Fibroblast of the conjunctiva (primary cell): ENCODE measurements at regions not wholly inside any gene's neighbourhood (a gene's known extent, or its start where the extent isn't known, plus 50 kb on each side); places are given as distances from the start of the nearest gene placed in this dataset.
A peak's percentile ranks its signal among the peaks of the same experiment; 100 is the strongest.
"Not testable (repeated sequence)": the region's sequence is repeated elsewhere in the genome, so short reads cannot be mapped to it uniquely, and the experiment has no call there.

Source experiments
- DNase-seq: peaks from one replicate; pipeline ENCODE4 v3.0.0-alpha.2; 2010; ENCODE audit warnings: low read depth

DNA sequence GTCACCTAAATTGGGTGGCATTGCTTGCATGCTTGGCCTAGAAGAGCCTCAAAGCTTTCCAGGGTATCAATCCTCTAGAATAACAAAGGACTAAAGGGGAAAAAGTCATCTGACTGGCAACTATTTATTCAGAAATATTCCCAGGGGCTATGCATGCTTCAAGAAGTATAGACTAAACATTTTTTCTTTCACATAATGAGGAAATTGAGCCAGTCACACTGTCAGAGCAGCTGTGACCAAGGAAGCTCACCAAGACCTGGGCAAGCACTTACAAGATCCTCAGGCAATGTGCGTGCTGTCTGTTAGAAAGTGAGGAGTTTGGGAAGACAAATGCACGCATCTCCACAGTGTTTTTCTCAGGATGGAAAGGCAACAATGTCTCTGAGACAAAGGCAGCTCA is 747.2 kb downstream of the DIAPH3 start:
- DNase-seq = no peak

DNA sequence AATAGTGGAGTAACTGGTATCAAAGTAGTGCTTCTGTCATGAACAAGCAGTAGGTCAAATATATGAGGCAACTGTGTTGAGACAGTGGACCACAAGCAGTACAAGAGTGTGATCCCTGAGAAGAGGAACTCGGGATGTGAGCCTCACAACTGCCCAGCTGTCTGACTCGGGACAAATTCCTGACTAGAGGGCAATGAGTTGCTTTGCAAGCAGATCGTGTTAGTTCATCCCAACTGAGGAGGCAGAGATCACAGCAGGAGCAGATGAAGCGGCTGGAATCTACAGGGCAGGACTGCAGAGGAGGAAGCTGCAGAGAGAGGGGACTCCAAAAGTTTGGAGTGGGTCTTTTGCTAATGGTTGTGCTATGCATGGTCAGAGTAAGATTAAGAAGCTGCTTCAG is 741.1 kb downstream of the DIAPH3 start:
- no peak for DNase-seq

DNA sequence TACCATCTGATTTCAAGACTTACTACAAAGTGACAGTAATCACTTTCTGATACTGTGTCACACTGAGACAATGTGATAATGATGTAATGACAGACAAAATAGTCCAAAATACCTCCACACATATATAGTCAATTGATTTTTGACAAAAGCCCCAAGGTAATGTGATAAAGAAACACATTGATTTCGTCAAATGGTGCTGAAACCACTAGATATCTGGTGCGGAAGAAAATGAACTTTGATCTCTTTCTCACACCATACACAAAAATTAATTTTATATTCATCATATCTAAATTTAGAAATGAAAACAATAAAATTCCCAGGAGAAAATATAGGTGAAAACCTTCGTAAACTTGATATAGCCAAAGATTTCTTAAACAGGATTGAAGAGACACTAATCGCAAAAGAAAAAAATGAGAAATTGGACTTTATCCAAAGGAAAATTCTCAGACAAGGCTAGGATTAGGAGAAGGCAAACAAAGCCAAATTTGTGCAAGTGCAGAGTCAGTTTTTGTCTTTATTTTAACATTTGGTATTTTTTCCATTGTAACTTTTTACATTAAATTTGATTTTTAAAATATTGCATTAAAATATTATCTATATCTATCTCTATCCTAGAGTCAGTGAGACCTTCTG is 739.9 kb downstream of the DIAPH3 start:
- peak; percentile 6 for DNase-seq

DNA sequence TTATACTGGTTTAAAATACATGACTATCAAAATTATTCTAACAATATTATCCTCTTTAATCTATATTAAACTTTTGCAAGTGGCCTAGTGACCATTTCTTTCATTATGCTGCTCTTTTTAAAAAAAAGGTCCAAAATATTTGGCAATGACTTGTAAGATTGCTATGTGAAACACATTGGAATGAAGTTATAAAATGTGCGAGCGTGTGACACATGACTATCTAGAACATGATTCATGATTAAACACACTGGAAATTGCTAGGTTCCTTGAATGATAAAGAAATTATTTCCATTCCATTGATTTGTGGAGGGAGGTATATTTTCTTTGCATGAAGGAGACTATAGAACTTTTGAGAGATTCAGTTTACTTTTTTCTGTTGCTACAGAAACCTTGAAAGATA is 739.1 kb downstream of the DIAPH3 start:
- DNase-seq = peak; percentile 63

DNA sequence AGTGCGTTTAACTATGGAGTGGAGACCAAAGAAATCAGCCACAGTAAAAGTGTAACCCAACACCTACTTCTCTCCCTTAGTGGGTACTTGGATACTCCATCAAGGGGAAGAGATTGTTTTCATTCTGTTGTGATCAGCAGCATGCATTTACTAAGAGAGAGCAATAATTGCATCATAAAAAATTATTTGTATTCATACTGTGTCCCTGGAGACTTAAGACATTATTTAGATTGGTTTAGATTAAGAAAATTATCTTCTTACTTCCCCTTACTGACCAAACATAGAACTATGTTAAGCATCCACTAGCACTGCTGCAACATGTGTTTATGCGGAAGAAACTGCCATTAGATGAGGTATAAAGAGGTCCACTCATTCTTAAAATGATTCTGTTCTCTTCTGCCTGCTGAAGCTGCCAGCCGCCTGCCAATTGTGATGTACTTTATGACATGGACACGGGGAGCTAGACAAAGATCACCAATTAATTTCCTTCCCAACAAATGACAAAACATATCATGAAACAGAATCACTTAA is 738.5 kb downstream of the DIAPH3 start:
- DNase-seq = peak; percentile 83

DNA sequence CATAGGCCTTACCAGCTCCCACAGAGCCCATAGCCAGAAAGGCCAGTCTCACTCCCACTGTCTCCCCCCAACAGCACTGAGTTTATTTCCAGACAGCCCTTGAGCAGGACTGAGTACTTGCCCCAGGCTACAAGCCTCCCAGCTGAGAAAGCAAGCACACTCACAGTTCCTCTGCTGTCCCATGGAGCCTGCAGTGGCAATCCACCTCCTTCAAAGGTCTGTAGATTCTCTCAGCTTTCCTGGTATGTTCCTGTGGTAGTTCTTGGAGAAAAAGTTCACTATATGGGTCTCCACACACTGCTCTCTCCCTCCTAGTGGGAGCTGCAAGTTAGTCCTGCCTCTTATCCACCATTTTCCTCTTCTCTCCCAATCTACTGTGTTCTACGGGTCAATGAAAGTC is 728.7 kb downstream of the DIAPH3 start:
- no peak for DNase-seq

DNA sequence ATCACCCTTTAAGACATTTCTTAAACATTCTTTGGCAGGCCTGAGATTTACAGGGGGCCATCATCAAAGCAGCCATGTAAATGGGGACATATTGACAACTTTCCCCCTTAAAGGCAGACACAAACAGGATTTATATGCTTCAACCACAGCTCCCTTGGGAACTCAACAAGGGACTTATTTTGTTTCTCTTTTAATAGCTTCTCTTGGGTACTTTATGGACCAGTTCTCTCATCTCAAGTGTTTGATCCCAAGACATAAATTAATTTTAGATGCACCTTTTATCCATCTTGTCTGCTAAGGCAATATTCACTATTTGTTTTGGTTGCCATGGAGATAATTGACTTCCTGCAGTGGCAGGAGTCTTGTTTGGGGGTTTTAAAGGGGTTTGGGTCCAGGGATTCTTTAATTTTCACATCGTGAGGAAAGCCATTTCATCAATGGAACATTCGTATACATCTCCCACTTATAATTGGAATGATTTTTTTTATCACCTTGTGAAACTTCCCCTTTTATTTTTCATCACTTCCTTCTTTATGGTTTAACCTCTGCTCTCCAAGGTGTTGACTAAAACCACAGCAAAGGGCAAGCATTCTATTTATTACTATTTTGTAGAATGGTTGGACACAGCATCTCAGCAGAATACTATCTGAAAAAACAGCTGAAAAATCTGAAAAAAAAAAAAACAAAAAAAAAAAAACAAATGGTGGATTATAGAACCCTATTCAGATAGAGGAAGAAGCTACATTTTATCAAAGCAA is 726.0 kb downstream of the DIAPH3 start:
- DNase-seq = no peak

DNA sequence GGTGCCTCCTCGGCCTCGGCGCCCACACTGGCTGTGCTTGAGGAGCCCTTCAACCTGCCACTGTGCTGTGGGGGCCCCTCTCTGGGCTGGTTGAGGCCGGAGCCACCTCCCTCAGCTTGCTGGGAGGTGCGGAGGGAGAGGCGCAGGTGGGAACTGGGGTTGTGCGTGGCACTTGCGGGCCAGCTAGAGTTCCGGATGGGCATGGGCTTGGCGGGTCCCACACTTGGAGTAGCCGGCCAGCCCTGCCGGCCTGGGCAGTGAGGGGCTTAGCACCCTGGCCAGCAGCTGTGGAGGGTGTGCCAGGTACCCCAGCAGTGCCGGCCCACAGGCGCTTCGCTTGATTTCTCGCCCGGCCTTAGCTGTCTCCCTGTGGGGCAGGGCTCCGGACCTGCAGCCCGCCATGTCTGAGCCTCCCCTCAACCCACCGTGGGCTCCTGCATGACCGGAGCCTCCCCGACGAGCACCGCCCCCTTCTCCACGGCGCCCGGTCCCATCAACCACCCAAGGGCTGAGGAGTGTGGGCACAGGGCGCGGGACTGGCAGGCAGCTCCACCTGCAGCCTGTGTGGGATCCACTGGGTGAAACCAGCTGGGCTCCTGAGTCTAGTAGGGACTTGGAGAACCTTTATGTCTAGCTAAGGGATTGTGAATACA is 723.8 kb downstream of the DIAPH3 start:
- no peak for DNase-seq

DNA sequence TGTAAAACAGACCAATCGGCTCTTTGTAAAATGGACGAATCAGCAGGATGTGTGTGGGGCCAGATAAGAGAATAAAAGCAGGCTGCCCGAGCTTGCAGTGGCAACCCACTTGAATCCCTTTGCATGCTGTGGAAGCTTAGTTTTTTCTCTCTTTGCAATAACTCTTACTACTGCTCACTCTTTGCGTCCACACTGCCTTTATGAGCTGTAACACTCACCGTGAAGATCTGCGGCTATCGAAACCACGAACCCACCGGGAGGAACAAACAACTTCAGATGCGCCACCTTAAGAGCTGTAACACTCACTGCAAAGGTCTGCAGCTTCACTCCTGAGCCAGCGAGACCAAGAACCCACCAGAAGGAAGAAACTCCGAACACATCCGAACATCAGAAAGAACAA is 722.7 kb downstream of the DIAPH3 start:
- not testable (repeated sequence) for DNase-seq

DNA sequence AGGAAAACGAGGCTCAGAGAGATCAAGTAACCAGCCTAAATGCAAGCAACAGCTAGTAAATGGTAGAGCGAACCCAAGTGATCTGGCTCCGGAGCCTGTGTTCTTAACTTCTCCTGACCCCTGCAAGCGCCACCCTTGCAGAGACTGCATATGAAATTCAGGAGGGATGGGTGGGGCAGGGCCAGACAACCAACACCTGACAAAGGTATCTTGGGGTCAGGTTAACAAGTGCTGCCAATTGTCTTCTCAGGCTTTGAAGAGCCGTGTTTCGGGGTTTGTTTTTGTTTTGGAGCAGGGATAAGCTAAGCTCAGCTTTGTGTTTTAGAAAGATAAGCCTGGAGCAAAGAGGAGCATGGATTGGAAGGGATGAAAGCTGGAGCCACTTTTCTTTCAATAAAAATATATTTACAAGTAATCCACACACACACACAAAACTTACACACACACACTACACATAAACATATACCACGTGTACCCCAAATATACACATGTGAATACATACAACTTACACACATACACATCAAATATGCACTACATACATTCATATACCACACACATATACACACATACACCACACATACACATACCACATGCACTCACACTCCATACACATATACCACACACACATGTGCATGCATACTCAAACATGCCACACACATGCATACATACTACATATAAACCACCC is 722.0 kb downstream of the DIAPH3 start:
- no peak for DNase-seq

DNA sequence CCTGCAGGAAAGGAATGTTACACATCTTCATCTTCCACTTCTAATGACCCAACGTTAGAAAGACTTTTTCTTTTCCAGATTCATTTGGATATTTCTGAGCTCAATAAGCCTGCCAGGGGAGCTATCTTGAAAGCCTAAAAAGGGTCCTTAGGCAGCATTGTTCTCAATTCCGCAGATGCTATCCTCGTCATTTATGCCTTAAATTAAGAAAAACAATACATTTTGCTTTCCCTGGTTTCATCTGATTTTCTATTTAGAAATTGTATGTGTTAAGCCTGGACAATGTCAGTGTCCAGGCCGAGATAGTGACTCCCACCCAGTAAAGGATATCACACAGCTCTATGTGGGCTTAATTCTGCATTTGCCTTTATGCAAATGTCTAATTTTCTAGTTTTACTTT is 721.3 kb downstream of the DIAPH3 start:
- DNase-seq = no peak

DNA sequence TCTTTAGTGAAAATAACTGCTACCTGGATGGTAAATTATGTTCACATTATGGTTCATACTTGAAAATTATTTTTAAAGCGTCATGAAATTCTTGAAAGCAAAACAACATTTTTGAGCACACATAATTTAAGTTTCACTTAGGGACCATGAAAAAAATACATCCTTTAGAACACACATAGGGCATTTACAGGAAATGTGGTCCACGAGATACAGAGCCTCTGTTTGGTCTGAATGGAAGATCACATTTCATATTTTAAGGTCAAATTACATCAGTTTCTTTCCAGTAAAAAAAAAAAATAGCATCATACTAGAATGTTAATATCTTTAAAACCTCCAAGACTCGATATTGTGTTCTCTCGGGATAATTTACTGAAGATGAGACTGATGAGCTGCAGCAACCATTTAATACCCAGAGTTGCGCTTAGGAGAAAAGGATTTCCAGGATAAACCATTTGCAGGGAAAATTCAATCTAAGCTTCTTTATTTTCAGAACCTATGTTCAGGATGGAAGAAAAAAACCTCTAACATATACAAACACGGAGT is 720.7 kb downstream of the DIAPH3 start:
- peak; percentile 17 for DNase-seq

DNA sequence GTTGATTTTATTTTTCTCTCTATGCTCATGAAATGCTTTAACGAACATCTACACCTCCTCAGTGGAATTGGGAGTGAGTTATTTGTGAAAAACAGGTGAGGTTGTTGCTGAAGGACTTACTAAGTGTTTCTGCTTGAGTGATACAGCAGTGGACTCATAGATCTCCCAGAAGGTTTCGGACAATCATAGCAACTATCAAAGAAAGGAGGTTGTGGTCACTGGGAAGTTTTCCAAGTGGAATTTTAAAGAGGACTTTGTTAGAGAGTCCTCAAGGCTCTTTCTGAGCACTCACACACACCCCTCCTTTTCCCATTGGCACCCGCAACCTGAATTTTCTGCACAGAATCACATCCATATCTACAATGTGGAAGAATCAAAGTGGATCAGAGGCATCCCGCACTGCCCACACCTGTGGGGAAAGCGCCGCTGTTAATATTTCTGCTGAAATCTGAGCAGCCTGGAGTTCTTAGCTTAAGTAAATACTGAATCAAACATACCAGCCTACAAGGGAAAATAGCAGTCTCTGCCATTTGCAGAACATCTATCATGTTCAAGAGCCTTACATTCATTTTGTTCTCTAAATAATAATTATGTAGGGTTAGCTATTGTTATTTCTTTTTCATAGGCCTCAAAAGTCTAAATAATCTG is 719.4 kb downstream of the DIAPH3 start:
- DNase-seq = no peak

DNA sequence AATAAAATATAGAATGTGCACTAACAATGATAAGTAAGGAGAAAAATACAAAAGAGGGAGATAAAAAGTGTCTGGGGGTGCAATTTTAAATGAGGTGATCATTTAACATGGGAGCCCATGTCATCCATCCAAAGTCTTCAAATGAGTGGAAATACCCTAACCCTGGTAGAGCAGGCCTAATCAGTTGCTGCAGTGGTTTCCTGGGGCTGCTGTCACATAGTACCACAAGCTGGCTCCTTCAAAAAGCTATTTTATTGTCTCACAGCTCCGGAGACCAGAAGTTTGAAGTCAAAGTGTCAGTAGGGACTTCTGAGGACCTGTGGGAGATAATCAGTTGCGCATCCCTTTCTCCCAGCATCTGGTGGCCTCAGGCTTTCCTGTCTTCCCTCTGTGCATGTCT is 717.9 kb downstream of the DIAPH3 start:
- no peak for DNase-seq

DNA sequence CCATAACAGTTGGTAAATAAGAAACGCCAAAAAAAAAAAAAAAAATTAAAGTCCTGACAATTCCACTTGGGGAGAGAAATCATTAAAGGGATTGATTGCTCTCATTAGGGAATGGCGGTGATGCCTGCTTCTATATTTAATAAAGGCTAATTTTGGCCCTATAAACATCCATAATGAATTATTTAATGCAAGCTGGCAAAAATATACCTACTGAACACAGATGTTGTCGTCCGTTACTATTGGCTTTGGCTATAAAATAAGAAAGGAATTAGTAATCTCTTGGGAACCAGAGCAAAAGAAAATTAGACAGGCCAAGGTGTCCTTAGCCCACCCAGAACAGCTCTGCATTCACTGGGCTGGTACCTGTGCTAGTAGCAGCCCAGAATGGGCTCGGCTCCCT is 717.3 kb downstream of the DIAPH3 start:
- DNase-seq = no peak

DNA sequence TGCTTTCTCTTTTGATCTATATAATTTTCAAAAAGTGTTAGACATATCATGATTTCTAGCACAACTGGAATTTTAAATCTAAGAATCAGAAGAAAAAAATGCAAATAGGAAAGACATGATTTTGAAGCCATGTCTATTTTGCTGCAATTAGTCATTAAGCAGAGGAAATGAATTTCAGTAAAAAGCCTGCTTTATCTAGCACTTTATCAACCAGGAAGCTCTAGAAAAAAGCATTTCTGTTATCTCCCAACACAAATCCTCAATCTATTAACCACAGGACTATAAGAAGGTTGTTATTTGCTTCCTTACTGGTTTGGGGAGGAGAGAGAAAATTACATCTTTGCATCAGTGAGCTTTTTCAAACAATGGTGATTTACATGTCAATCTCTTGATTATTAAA is 716.7 kb downstream of the DIAPH3 start:
- DNase-seq = no peak

DNA sequence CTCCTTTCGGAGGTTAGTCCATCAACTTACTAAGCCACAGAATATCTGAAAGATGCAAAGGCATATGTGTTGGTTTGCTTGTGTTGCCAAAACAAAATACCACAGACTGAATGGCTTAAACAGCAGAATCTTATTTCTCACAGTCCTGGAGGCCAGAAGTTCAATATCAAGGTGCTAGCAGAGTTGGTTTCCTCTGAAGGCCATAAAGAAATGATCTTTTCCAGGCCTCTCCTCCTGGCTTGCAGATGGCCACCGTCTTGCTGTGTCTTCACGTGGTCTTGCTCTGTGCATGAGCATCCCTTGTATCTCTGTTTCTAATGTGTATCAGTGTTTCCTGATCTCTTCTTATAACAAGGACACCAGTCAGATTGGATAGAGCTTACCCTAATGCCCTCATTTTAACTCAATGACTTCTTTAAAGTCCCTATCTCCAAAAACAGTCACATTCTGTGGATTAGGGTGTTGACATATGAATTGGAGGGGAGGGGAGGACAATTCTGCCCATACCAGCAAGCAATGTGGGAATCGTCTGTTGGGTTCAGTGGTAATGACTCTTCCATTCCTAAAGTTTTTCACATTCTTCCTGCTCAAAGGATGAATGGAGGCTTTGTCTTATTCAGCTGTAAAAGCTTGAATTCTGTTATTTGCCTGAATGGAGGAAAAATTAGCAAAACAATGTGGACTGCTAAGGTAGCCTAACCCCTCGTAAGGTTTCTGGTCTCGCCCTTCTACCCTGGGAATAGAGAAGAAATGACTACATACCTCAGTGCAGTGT is 715.7 kb downstream of the DIAPH3 start:
- no peak for DNase-seq

DNA sequence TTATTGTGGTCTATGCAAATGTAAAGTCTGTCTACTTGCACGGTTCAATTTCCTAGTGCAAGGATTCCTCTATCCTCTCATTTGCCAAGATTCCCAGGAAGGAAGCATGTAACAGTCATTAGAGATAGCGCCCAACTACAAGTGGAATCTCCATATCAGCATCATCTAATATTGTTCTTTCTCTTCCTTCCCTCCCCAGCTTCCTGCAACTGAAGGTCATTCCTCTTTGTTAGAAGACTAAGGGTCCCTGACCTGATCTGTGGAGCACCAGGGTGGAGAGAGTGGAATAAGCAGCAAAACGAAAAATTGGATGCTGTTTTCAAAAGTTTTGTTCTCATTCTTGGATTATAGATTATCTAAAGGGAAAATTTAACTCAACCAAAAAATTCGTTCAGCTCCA is 714.0 kb downstream of the DIAPH3 start:
- DNase-seq = no peak

DNA sequence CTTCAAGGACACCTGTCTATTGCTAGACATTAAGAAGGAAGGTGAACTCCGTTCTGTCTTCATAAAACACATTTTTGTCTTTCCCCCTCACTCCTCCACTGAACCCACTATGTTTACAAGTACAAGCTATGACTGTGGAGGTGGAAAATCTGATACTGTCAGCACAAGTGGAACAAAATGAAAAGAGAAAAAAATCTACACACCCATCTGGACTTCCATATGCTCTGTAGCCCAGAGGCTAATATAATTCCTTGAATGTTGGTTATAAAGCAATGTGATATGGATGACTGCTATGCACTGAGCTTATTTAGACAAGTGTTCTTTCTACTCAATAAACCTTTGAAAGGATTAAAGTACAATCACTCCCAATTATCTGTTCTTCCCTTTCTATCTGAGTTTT is 713.5 kb downstream of the DIAPH3 start:
- DNase-seq = no peak

DNA sequence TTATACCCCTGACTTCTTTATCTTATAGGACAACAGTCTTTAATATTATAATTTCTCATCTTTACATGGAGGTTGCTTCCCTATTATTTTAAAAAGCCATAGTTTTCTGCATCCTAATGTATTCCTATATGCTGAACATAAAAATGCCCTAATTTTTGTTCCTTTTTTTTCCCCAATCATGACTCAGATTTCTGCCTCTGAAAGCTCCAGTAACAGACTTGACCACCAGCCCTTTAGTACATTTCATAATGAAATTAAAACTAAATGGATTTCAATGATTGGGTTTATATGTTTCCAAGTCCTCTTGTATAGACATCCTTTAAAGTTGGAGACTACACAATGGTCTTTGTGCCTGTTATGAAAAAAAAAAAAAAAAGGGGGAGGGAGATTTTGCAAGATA is 712.5 kb downstream of the DIAPH3 start:
- DNase-seq = no peak
